GM12892 (cell line): ENCODE measurements at regions not wholly inside any gene's neighbourhood (a gene's known extent, or its start where the extent isn't known, plus 50 kb on each side); places are given as distances from the start of the nearest gene placed in this dataset.

Source experiments
- DNase-seq: peaks from one replicate; pipeline ENCODE4 v3.0.0; 2011; ENCODE audit not compliant: insufficient read length
- FAIRE-seq: peaks from 2 replicates; lab custom pipeline; 2011; peaks lifted over from hg19 to GRCh38; lab: Jason Lieb, UNC
- POLR2A ChIP-seq: IDR thresholded peaks from 2 replicates; pipeline ENCODE4 v1.6.1; 2011; ENCODE audit warnings: low read depth, low read length, control low read depth
- POLR2AphosphoS5 ChIP-seq: IDR thresholded peaks from 2 replicates; pipeline ENCODE4 v1.6.1; 2011; ENCODE audit warnings: low read depth, low read length, control low read depth
- TAF1 ChIP-seq: IDR thresholded peaks from 2 replicates; pipeline ENCODE4 v1.6.1; 2011; ENCODE audit warnings: low read depth, mild to moderate bottlenecking, control low read depth, low read length, borderline replicate concordance

- TF ChIP-seq TAF1 = no peak
- TF ChIP-seq POLR2AphosphoS5 = no peak
- TF ChIP-seq POLR2A = no peak
- FAIRE-seq (no peak), DNase-seq (no peak)
Measured at GRCh38 chr9:84604223-84604622, 65.3 kb upstream of the NTRK2 start.

DNA sequence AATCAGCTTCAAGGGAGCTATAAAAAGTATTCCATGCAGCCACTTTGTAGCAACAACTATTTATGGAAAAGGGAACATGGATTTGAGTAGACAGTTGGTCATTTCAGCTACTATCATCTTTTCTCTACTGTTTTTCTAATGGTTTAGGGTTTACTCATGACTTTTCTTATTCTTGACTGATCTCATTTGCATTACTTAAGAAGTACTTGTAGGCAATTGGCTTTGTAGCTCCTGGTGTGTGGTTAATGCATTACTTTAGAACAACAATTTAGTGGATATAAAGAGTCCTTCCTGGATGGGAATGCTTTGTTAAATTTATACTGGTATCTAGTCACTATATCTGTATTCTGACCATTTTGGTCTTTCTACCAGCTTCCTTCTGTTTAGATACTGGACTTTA lies 59.8 kb upstream of the NTRK2 start:
- DNase-seq = no peak
- no peak for FAIRE-seq
- TF ChIP-seq POLR2AphosphoS5 (no peak), POLR2A (no peak), TAF1 (no peak)

DNA sequence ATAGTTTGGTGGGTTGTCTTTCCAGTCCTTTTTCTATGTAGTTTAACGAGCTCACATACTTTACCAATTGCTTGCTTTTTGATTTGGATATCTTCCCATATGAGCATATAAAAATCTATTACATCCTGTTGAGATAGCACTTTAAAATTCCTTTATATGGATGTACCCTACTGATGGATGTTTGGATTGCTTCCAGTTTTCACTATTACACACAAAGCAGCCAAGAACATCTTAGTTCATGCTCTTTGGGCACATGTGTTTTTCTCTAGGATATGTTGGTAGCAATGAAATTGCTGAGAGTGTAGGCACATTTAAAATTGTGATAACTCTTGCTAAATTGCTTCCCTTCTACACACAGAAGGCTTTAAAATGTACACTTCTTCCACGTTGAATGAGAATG lies 56.1 kb upstream of the NTRK2 start:
- FAIRE-seq (no peak), DNase-seq (no peak)
- TF ChIP-seq POLR2A = no peak
- no peak for TF ChIP-seq POLR2AphosphoS5
- no peak for TF ChIP-seq TAF1

- DNase-seq (no peak), FAIRE-seq (no peak)
- no peak for TF ChIP-seq TAF1
- no peak for TF ChIP-seq POLR2AphosphoS5
- no peak for TF ChIP-seq POLR2A
Measured at GRCh38 chr9:84615544-84615943, 54.0 kb upstream of the NTRK2 start.

DNA sequence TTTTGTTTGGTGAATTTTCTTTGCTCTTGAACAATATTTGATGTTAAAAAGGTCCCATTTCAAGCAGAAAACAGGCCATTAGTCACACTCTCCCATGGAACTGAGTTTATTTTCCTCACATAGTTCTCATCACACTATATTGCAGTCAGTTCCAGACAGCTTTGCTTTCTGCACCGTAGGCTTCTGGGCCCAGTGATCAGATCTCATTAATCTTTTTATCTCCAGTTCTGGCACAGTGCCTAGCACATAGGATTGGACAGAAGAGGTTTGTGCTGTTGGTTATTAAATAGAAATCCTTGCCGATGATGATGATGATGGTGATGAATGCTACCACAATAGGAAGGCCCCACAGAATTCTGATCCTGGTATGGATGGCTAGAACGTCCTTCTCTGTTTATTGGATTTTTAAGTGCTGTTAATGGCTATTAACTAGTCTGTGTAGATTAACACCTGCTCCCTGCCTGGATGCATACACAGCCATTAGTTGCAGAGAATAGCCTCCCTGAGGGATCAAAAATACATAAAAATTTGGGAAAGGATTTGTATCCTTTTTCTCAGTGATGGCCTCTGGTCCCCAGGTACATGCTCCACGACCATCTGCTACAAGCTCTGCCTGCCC lies 52.0 kb upstream of the NTRK2 start:
- DNase-seq (no peak), FAIRE-seq (no peak)
- TF ChIP-seq POLR2A = no peak
- TF ChIP-seq TAF1 = no peak
- TF ChIP-seq POLR2AphosphoS5 = no peak
